Panc1 (cell line): ENCODE measurements at regions not wholly inside any gene's neighbourhood (a gene's known extent, or its start where the extent isn't known, plus 50 kb on each side); places are given as distances from the start of the nearest gene placed in this dataset.

Experiments
- ATAC-seq: fragments of 200-7000 bp; cut with Tn5 transposase; 2 replicates; pipeline ENCODE4 v1.9.1; 2020; ENCODE audit warnings: mild to moderate bottlenecking, moderate library complexity
- BruUV-seq: library from RNA; stranded (reverse); fragments of 400-500 nt; replicated peaks from 2 replicates; lab custom pipeline; 2021; lab: Mats Ljungman, UMichigan
- CTCF ChIA-PET: fragments of 300-600 bp; sonication (Branson Sonifier 250); formaldehyde crosslinking; loops from one replicate; lab custom pipeline; 2022; ENCODE audit warnings: antibody characterized with exemption; lab: Charles Lee
- POLR2A ChIA-PET: fragments of 300-600 bp; sonication (Branson Sonifier 250); formaldehyde crosslinking; loops from one replicate; lab custom pipeline; 2022; ENCODE audit warnings: antibody characterized with exemption; lab: Charles Lee
- DNase-seq: peaks from one replicate; pipeline ENCODE4 v3.0.0-alpha.2; 2010; ENCODE audit warnings: low read depth, low spot score
- H3K27ac ChIP-seq: 2 replicates; pipeline ENCODE4 v1.5.1; 2011; ENCODE audit warnings: mild to moderate bottlenecking, low read length, inconsistent platforms
- H3K27me3 ChIP-seq: fragments of 200-500 bp; sonication (Bioruptor generic); 2 replicates; pipeline ENCODE4 v1.6.0; 2014; ENCODE audit warnings: low read length, inconsistent platforms; ENCODE audit not compliant: control insufficient read depth, insufficient read depth
- H3K36me3 ChIP-seq: fragments of 200-500 bp; sonication (Bioruptor generic); 2 replicates; pipeline ENCODE4 v1.5.1; 2014; ENCODE audit warnings: inconsistent platforms, mild to moderate bottlenecking, low read length, moderate library complexity; ENCODE audit not compliant: control insufficient read depth, insufficient read depth
- H3K4me1 ChIP-seq: 2 replicates; pipeline ENCODE4 v1.5.1; 2011; ENCODE audit warnings: inconsistent platforms, mild to moderate bottlenecking, low read length, moderate library complexity; ENCODE audit not compliant: control insufficient read depth, insufficient read depth
- H3K4me3 ChIP-seq, 2 experiments: 2 replicates each; pipeline ENCODE4 v1.5.1; 2011 to 2012; ENCODE audit warnings: low read depth in 2 of 2, low read length in 2 of 2, mild to moderate bottlenecking in 2 of 2, inconsistent platforms in 1 of 2, moderate library complexity in 1 of 2
- H3K9me3 ChIP-seq: fragments of 200-500 bp; sonication (Bioruptor generic); 2 replicates; pipeline ENCODE4 v1.5.1; 2014; ENCODE audit warnings: low read depth, mild to moderate bottlenecking, inconsistent platforms, low read length, moderate library complexity; ENCODE audit not compliant: control insufficient read depth, insufficient read depth
- CTCF ChIP-seq: fragments of 450-650 bp; IDR thresholded peaks from 2 replicates; pipeline ENCODE4 v1.5.1; 2017; ENCODE audit warnings: mild to moderate bottlenecking
- POLR2AphosphoS5 ChIP-seq: IDR thresholded peaks from 2 replicates; pipeline ENCODE4 v1.6.1; 2012; ENCODE audit warnings: mild to moderate bottlenecking, low read depth, low read length, moderate library complexity
- REST ChIP-seq, 2 experiments: IDR thresholded peaks; 2 replicates each; pipeline ENCODE4 v1.6.1; 2011 to 2012; ENCODE audit warnings: low read depth in 2 of 2, control low read depth in 1 of 2, low read length in 1 of 2, mild to moderate bottlenecking in 1 of 2, moderate library complexity in 1 of 2; ENCODE audit not compliant: insufficient read depth in 1 of 2
- SIN3A ChIP-seq: IDR thresholded peaks from 2 replicates; pipeline ENCODE4 v1.6.1; 2012; ENCODE audit warnings: low read depth, mild to moderate bottlenecking, low read length, moderate library complexity, borderline replicate concordance; ENCODE audit not compliant: insufficient read depth
- TCF7L2 ChIP-seq: IDR thresholded peaks from 2 replicates; pipeline ENCODE4 v1.6.1; 2011; ENCODE audit warnings: mild to moderate bottlenecking, low read depth, low read length, inconsistent platforms
- in situ Hi-C: cut with HindIII; loops from 2 replicates; pipeline ENCODE4 v1.10.0; 2016; ENCODE audit warnings: low sequenced_read_pairs, low pct_unique_long_range_greater_than_20kb
- intact Hi-C: fragments of 100-400 bp; cut with micrococcal nuclease; formaldehyde crosslinking; loops from one replicate; pipeline ENCODE4 v1.10.0; 2022; ENCODE audit not compliant: unreplicated experiment

GRCh38 chr16:8138666-8139065 is 451.6 kb downstream of the TMEM114 start:
- no peak overlapping the region for H3K27ac ChIP-seq
- CTCF ChIA-PET, result no interaction called here
- TF ChIP-seq POLR2AphosphoS5 (no peak), TCF7L2 (no peak)
- no peaks in the 10 kb centered on the region for H3K4me1 ChIP-seq
- intact Hi-C loops, result no loop called here
- no TSS peak for BruUV-seq
- DNase-seq, result no peak
- no peak for ATAC-seq
- no peaks in the 10 kb centered on the region for H3K9me3 ChIP-seq
- no peaks in the 10 kb centered on the region for H3K27me3 ChIP-seq
- no peak overlapping the region for H3K4me3 ChIP-seq
- in situ Hi-C loops, result no loop called here
- H3K36me3 ChIP-seq, result no peaks in the 10 kb centered on the region
- POLR2A ChIA-PET, result no interaction called here

- TF ChIP-seq SIN3A, result no peak
- TF ChIP-seq TCF7L2, result no peak
- no peak for TF ChIP-seq CTCF
- TF ChIP-seq POLR2AphosphoS5, result no peak
- TF ChIP-seq REST (IDR thresholded peaks at IDR 0.05; ENCODE audit: insufficient read depth in 1 of 2, low read depth in 2 of 2, low read length in 1 of 2), result no peak
- H3K4me1 ChIP-seq, result no peaks in the 10 kb centered on the region
- no peaks in the 10 kb centered on the region for H3K36me3 ChIP-seq
- no peak overlapping the region for H3K4me3 ChIP-seq
- in situ Hi-C loops (no loop called here), intact Hi-C loops (no loop called here)
- CTCF ChIA-PET, result no interaction called here
- BruUV-seq, result no TSS peak
- H3K27me3 ChIP-seq, result no peaks in the 10 kb centered on the region
- POLR2A ChIA-PET, result no interaction called here
- no peak for ATAC-seq
- no peaks in the 10 kb centered on the region for H3K9me3 ChIP-seq
- H3K27ac ChIP-seq, result no peak overlapping the region
- DNase-seq, result no peak
Observed at GRCh38 chr16:8137606-8138005, 452.7 kb downstream of the TMEM114 start.

- no peak overlapping the region for H3K4me3 ChIP-seq
- in situ Hi-C loops, result no loop called here
- no peaks in the 10 kb centered on the region for H3K4me1 ChIP-seq
- no peak overlapping the region for H3K27ac ChIP-seq
- no peaks in the 10 kb centered on the region for H3K27me3 ChIP-seq
- no peaks in the 10 kb centered on the region for H3K9me3 ChIP-seq
- TF ChIP-seq POLR2AphosphoS5, result no peak
- H3K36me3 ChIP-seq, result no peaks in the 10 kb centered on the region
- DNase-seq (no peak), ATAC-seq (no peak)
- no TSS peak for BruUV-seq
- ChIA-PET POLR2A (no interaction called here), CTCF (no interaction called here)
- intact Hi-C loops, result no loop called here
Observed at GRCh38 chr16:8130197-8130596, 460.1 kb downstream of the TMEM114 start.
